GM23338 (cell line): ENCODE measurements at regions not wholly inside any gene's neighbourhood (a gene's known extent, or its start where the extent isn't known, plus 50 kb on each side); places are given as distances from the start of the nearest gene placed in this dataset.

ENCODE experiments used
- ATAC-seq: fragments of 200-7000 bp; cut with Tn5 transposase; 3 replicates; pipeline ENCODE4 v1.9.1; 2020
- DNase-seq: peaks from one replicate; pipeline ENCODE4 v3.0.0-alpha.2; 2015; ENCODE audit warnings: low spot score
- H2AFZ ChIP-seq: fragments of 200-600 bp; sonication (generic); 2 replicates; pipeline ENCODE4 v1.8.0; 2016; ENCODE audit warnings: antibody characterized with exemption, mild to moderate bottlenecking, moderate library complexity
- H3F3A ChIP-seq: fragments of 200-600 bp; sonication (generic); replicated peaks from 2 replicates; pipeline ENCODE4 v1.8.0; 2017; ENCODE audit warnings: antibody characterized with exemption, mixed run types, low read depth
- H3K27ac ChIP-seq: fragments of 200-600 bp; sonication (generic); 2 replicates; pipeline ENCODE4 v1.6.1; 2016; ENCODE audit warnings: low read depth
- H3K27me3 ChIP-seq: fragments of 200-600 bp; sonication (generic); 2 replicates; pipeline ENCODE4 v1.8.0; 2016; ENCODE audit warnings: mild to moderate bottlenecking, mixed run types, moderate library complexity; ENCODE audit not compliant: insufficient read depth
- H3K36me3 ChIP-seq: fragments of 200-600 bp; sonication (generic); 2 replicates; pipeline ENCODE4 v1.8.0; 2016; ENCODE audit warnings: mild to moderate bottlenecking; ENCODE audit not compliant: insufficient read depth
- H3K4me1 ChIP-seq: fragments of 200-600 bp; sonication (generic); 2 replicates; pipeline ENCODE4 v1.8.0; 2016; ENCODE audit warnings: mild to moderate bottlenecking, moderate library complexity; ENCODE audit not compliant: insufficient read depth
- H3K4me2 ChIP-seq: fragments of 200-600 bp; sonication (generic); 2 replicates; pipeline ENCODE4 v1.7.1; 2017; ENCODE audit warnings: mixed run types
- H3K4me3 ChIP-seq: fragments of 200-600 bp; sonication (generic); 2 replicates; pipeline ENCODE4 v1.6.1; 2016; ENCODE audit warnings: mixed run types
- H3K79me2 ChIP-seq: fragments of 200-600 bp; sonication (generic); replicated peaks from 2 replicates; pipeline ENCODE4 v1.8.0; 2017; ENCODE audit warnings: mild to moderate bottlenecking; ENCODE audit not compliant: insufficient read depth
- H3K9me2 ChIP-seq: fragments of 200-600 bp; sonication (generic); 2 replicates; pipeline ENCODE4 v1.8.0; 2017; ENCODE audit not compliant: insufficient read depth
- H4K20me1 ChIP-seq: fragments of 200-600 bp; sonication (generic); replicated peaks from 2 replicates; pipeline ENCODE4 v1.8.0; 2017; ENCODE audit warnings: mild to moderate bottlenecking; ENCODE audit not compliant: insufficient read depth
- H3K27ac Mint-ChIP-seq: 2 replicates; pipeline ENCODE4 v1.8.0; 2020; ENCODE audit warnings: inconsistent platforms, mild to moderate bottlenecking, moderate library complexity, mixed read lengths
- H3K27me3 Mint-ChIP-seq: 3 replicates; pipeline ENCODE4 v1.8.0; 2022; ENCODE audit warnings: low read depth, mild to moderate bottlenecking, moderate library complexity, mixed read lengths, inconsistent platforms; ENCODE audit not compliant: insufficient read depth, poor library complexity
- H3K36me3 Mint-ChIP-seq: 3 replicates; pipeline ENCODE4 v1.8.0; 2021; ENCODE audit warnings: low read depth, mild to moderate bottlenecking, inconsistent platforms, moderate library complexity, mixed read lengths
- H3K4me1 Mint-ChIP-seq: 3 replicates; pipeline ENCODE4 v1.8.0; 2020; ENCODE audit warnings: mild to moderate bottlenecking, inconsistent platforms, mixed read lengths
- H3K4me3 Mint-ChIP-seq: 3 replicates; pipeline ENCODE4 v1.8.0; 2021; ENCODE audit warnings: moderate library complexity, mild to moderate bottlenecking, inconsistent platforms, mixed read lengths
- H3K9me3 Mint-ChIP-seq: 3 replicates; pipeline ENCODE4 v1.8.0; 2020; ENCODE audit warnings: moderate library complexity, mild to moderate bottlenecking, inconsistent platforms, mixed read lengths
- EZH2 ChIP-seq: fragments of 200-600 bp; sonication (generic); IDR thresholded peaks from one replicate; pipeline ENCODE4 v1.8.0; 2017; ENCODE audit warnings: antibody characterized with exemption, mild to moderate bottlenecking, low read depth; ENCODE audit not compliant: unreplicated experiment
- EZH2phosphoT487 ChIP-seq: fragments of 200-600 bp; sonication (generic); IDR thresholded peaks from one replicate; pipeline ENCODE4 v1.8.1; 2018; ENCODE audit warnings: antibody characterized with exemption; ENCODE audit not compliant: unreplicated experiment
- JUNB ChIP-seq: IDR thresholded peaks from one replicate; pipeline ENCODE4 v1.6.1; 2016; ENCODE audit warnings: antibody characterized with exemption; ENCODE audit not compliant: unreplicated experiment
- NANOG ChIP-seq: IDR thresholded peaks from 2 replicates; pipeline ENCODE4 v1.6.1; 2016; ENCODE audit warnings: antibody characterized with exemption, borderline replicate concordance
- POLR2AphosphoS5 ChIP-seq: IDR thresholded peaks from 2 replicates; pipeline ENCODE4 v1.6.1; 2016; ENCODE audit warnings: antibody characterized with exemption, low read depth
- STAT1 ChIP-seq: IDR thresholded peaks from one replicate; pipeline ENCODE4 v1.6.1; 2016; ENCODE audit warnings: antibody characterized with exemption; ENCODE audit not compliant: unreplicated experiment
- ZNF114 ChIP-seq: fragments of 250-450 bp; sonication (Bioruptor Pico); IDR thresholded peaks from 2 replicates; pipeline ENCODE4 v1.5.0; 2020; ENCODE audit warnings: mild to moderate bottlenecking, moderate library complexity
- ZNF331 ChIP-seq: fragments of 250-450 bp; sonication (Bioruptor Pico); IDR thresholded peaks from 2 replicates; pipeline ENCODE4 v1.5.0; 2020; ENCODE audit warnings: low read depth, mild to moderate bottlenecking, moderate library complexity
- TF ChIP-seq, protein P1 (sequence below): IDR thresholded peaks from one replicate; pipeline ENCODE4 v1.6.1; 2018; ENCODE audit warnings: antibody characterized with exemption; ENCODE audit not compliant: unreplicated experiment
- TF ChIP-seq, protein P2 (sequence below), 2 experiments: fragments of 200-600 bp in 1 of 2; sonication (generic) in 1 of 2; conservative IDR thresholded peaks; 2 replicates each; pipeline versions ENCODE4 v1.5.1 to v1.6.1; 2016 to 2017; ENCODE audit warnings: antibody characterized with exemption in 2 of 2, low read depth in 2 of 2, mild to moderate bottlenecking in 2 of 2, moderate library complexity in 1 of 2
- TF ChIP-seq, protein P3 (sequence below): IDR thresholded peaks from 2 replicates; pipeline ENCODE4 v1.6.1; 2016; ENCODE audit warnings: antibody characterized with exemption
- TF ChIP-seq, protein P4 (sequence below): fragments of 250-450 bp; sonication (Bioruptor Pico); IDR thresholded peaks from 2 replicates; pipeline ENCODE4 v1.5.0; 2020; ENCODE audit warnings: mild to moderate bottlenecking, moderate library complexity

DNA sequence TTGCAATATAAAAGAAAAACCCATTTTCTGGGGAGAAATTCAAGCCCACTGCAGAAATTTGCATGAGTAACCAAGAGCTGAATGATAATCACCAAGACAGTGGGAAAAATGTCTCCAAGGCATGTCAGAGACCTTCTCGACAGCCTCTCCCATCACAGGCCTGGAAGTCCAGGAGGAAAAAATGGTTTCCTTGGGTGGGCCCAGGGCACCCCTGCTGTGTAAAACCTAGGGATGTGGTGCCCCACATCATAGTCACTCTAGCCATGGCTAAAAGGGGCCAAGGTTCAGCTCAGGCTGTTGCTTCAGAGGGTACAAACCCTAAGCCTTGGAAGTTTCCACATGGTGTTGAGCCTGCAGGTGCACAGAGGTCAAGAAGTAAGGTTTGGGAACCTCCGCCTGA is 108.4 kb downstream of the FAT4 start (continued):
- TF ChIP-seq, protein P1, sequence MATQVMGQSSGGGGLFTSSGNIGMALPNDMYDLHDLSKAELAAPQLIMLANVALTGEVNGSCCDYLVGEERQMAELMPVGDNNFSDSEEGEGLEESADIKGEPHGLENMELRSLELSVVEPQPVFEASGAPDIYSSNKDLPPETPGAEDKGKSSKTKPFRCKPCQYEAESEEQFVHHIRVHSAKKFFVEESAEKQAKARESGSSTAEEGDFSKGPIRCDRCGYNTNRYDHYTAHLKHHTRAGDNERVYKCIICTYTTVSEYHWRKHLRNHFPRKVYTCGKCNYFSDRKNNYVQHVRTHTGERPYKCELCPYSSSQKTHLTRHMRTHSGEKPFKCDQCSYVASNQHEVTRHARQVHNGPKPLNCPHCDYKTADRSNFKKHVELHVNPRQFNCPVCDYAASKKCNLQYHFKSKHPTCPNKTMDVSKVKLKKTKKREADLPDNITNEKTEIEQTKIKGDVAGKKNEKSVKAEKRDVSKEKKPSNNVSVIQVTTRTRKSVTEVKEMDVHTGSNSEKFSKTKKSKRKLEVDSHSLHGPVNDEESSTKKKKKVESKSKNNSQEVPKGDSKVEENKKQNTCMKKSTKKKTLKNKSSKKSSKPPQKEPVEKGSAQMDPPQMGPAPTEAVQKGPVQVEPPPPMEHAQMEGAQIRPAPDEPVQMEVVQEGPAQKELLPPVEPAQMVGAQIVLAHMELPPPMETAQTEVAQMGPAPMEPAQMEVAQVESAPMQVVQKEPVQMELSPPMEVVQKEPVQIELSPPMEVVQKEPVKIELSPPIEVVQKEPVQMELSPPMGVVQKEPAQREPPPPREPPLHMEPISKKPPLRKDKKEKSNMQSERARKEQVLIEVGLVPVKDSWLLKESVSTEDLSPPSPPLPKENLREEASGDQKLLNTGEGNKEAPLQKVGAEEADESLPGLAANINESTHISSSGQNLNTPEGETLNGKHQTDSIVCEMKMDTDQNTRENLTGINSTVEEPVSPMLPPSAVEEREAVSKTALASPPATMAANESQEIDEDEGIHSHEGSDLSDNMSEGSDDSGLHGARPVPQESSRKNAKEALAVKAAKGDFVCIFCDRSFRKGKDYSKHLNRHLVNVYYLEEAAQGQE: no peak
- TF ChIP-seq NANOG: no peak
- no peak for TF ChIP-seq ZNF114 (CRISPR knock-in tag)
- TF ChIP-seq JUNB: no peak
- no peak for TF ChIP-seq STAT1
- TF ChIP-seq ZNF331 (CRISPR knock-in tag): no peak

DNA sequence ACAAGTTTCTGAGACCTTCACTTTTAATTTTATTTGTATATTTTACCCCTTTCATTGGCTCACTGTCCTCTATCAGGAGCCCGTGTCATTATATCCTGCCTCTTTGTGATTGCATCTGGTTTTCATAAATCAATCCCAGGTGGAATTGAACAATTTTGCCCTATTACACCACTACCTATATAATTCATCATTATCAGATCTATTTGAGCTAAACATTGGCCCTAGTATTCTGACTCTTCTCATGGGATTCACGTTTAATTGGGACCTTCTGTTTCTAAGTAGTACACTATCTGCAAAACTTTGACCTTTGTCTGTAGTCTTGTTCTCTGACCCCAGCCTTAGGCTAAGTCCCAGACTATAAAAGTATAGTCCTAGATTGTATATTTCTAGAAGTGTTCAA is 114.1 kb downstream of the FAT4 start:
- Mint-ChIP-seq H3K4me3 (no peak overlapping the region), H3K27me3 (no peaks in the 10 kb centered on the region), H3K36me3 (peaks cover 9% of the 10 kb centered on the region; the same call in 2 of the 3 replicates), H3K9me3 (peaks cover 6% of the 10 kb centered on the region; the same call in 2 of the 3 replicates), H3K27ac (no peak overlapping the region), H3K4me1 (peaks cover 18% of the 10 kb centered on the region)
- no peaks in the 10 kb centered on the region for H3K9me2 ChIP-seq
- DNase-seq (no peak), ATAC-seq (no peak)
- H3K36me3 ChIP-seq: no peaks in the 10 kb centered on the region
- H3K27ac ChIP-seq: no peak overlapping the region
- H3K4me1 ChIP-seq: peaks cover 11% of the 10 kb centered on the region
- no peak overlapping the region for H3K4me3 ChIP-seq
- H3K27me3 ChIP-seq: no peaks in the 10 kb centered on the region
- H3K4me2 ChIP-seq: no peak overlapping the region
- H3K79me2 ChIP-seq: no peaks in the 10 kb centered on the region
- no peaks in the 10 kb centered on the region for H4K20me1 ChIP-seq
- H3F3A ChIP-seq: no peaks in the 10 kb centered on the region
- no peak overlapping the region for H2AFZ ChIP-seq
- TF ChIP-seq STAT1 (no peak), NANOG (no peak), EZH2phosphoT487 (no peak), JUNB (no peak), EZH2 (no peak), ZNF114 (CRISPR knock-in tag) (no peak), ZNF331 (CRISPR knock-in tag) (no peak), POLR2AphosphoS5 (no peak)
- TF ChIP-seq, protein P2, sequence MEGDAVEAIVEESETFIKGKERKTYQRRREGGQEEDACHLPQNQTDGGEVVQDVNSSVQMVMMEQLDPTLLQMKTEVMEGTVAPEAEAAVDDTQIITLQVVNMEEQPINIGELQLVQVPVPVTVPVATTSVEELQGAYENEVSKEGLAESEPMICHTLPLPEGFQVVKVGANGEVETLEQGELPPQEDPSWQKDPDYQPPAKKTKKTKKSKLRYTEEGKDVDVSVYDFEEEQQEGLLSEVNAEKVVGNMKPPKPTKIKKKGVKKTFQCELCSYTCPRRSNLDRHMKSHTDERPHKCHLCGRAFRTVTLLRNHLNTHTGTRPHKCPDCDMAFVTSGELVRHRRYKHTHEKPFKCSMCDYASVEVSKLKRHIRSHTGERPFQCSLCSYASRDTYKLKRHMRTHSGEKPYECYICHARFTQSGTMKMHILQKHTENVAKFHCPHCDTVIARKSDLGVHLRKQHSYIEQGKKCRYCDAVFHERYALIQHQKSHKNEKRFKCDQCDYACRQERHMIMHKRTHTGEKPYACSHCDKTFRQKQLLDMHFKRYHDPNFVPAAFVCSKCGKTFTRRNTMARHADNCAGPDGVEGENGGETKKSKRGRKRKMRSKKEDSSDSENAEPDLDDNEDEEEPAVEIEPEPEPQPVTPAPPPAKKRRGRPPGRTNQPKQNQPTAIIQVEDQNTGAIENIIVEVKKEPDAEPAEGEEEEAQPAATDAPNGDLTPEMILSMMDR (conservative IDR thresholded peaks at IDR 0.05; ENCODE audit: low read depth in 2 of 2): no peak
- TF ChIP-seq, protein P3, sequence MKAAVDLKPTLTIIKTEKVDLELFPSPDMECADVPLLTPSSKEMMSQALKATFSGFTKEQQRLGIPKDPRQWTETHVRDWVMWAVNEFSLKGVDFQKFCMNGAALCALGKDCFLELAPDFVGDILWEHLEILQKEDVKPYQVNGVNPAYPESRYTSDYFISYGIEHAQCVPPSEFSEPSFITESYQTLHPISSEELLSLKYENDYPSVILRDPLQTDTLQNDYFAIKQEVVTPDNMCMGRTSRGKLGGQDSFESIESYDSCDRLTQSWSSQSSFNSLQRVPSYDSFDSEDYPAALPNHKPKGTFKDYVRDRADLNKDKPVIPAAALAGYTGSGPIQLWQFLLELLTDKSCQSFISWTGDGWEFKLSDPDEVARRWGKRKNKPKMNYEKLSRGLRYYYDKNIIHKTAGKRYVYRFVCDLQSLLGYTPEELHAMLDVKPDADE: no peak
- TF ChIP-seq, protein P4, sequence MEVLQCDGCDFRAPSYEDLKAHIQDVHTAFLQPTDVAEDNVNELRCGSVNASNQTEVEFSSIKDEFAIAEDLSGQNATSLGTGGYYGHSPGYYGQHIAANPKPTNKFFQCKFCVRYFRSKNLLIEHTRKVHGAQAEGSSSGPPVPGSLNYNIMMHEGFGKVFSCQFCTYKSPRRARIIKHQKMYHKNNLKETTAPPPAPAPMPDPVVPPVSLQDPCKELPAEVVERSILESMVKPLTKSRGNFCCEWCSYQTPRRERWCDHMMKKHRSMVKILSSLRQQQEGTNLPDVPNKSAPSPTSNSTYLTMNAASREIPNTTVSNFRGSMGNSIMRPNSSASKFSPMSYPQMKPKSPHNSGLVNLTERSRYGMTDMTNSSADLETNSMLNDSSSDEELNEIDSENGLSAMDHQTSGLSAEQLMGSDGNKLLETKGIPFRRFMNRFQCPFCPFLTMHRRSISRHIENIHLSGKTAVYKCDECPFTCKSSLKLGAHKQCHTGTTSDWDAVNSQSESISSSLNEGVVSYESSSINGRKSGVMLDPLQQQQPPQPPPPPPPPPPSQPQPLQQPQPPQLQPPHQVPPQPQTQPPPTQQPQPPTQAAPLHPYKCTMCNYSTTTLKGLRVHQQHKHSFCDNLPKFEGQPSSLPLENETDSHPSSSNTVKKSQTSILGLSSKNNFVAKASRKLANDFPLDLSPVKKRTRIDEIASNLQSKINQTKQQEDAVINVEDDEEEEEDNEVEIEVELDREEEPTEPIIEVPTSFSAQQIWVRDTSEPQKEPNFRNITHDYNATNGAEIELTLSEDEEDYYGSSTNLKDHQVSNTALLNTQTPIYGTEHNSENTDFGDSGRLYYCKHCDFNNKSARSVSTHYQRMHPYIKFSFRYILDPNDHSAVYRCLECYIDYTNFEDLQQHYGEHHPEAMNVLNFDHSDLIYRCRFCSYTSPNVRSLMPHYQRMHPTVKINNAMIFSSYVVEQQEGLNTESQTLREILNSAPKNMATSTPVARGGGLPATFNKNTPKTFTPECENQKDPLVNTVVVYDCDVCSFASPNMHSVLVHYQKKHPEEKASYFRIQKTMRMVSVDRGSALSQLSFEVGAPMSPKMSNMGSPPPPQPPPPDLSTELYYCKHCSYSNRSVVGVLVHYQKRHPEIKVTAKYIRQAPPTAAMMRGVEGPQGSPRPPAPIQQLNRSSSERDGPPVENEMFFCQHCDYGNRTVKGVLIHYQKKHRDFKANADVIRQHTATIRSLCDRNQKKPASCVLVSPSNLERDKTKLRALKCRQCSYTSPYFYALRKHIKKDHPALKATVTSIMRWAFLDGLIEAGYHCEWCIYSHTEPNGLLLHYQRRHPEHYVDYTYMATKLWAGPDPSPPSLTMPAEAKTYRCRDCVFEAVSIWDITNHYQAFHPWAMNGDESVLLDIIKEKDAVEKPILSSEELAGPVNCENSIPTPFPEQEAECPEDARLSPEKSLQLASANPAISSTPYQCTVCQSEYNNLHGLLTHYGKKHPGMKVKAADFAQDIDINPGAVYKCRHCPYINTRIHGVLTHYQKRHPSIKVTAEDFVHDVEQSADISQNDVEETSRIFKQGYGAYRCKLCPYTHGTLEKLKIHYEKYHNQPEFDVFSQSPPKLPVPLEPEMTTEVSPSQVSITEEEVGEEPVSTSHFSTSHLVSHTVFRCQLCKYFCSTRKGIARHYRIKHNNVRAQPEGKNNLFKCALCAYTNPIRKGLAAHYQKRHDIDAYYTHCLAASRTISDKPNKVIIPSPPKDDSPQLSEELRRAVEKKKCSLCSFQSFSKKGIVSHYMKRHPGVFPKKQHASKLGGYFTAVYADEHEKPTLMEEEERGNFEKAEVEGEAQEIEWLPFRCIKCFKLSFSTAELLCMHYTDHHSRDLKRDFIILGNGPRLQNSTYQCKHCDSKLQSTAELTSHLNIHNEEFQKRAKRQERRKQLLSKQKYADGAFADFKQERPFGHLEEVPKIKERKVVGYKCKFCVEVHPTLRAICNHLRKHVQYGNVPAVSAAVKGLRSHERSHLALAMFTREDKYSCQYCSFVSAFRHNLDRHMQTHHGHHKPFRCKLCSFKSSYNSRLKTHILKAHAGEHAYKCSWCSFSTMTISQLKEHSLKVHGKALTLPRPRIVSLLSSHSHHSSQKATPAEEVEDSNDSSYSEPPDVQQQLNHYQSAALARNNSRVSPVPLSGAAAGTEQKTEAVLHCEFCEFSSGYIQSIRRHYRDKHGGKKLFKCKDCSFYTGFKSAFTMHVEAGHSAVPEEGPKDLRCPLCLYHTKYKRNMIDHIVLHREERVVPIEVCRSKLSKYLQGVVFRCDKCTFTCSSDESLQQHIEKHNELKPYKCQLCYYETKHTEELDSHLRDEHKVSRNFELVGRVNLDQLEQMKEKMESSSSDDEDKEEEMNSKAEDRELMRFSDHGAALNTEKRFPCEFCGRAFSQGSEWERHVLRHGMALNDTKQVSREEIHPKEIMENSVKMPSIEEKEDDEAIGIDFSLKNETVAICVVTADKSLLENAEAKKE (CRISPR knock-in tag): no peak
